Naive thymus-derived CD8-positive, alpha-beta T cell (primary cell): ENCODE measurements at regions not wholly inside any gene's neighbourhood (a gene's known extent, or its start where the extent isn't known, plus 50 kb on each side); places are given as distances from the start of the nearest gene placed in this dataset.

ENCODE experiments used
- ATAC-seq, 2 donors: fragments of 150-1000 bp; cut with Tn5 transposase in 1 of 2; sonication (Bioruptor Pico), chemical (Tn5 transposase) in 1 of 2; 1 replicate in 1 of 2; 2 replicates in 1 of 2; pipeline ENCODE4 v1.10.0; 2021; ENCODE audit warnings: mild to moderate bottlenecking in 2 of 2, moderate library complexity in 2 of 2
- POLR2A ChIA-PET: fragments of 350-600 bp; sonication (Branson Sonifier 250); formaldehyde crosslinking; loops from one replicate; lab custom pipeline; 2021; ENCODE audit warnings: antibody characterized with exemption; lab: Charles Lee
- DNase-seq, 10 donors: peaks; one replicate each; pipeline versions ENCODE4 v3.0.0 to v3.0.0-alpha.2; 2020 to 2022
- H3K27ac Mint-ChIP-seq, 10 donors: one replicate each; pipeline ENCODE4 v1.8.0; 2020 to 2022; ENCODE audit warnings: mild to moderate bottlenecking in 10 of 10, mixed read lengths in 10 of 10, moderate library complexity in 4 of 10, inconsistent platforms in 1 of 10
- H3K27me3 Mint-ChIP-seq, 5 donors: one replicate each; pipeline ENCODE4 v1.8.0; 2021 to 2022; ENCODE audit warnings: mixed read lengths in 5 of 5
- H3K36me3 Mint-ChIP-seq, 3 donors: one replicate each; pipeline ENCODE4 v1.8.0; 2020 to 2022; ENCODE audit warnings: mixed read lengths in 3 of 3, mild to moderate bottlenecking in 2 of 3, inconsistent platforms in 1 of 3
- H3K4me1 Mint-ChIP-seq, 4 donors: one replicate each; pipeline ENCODE4 v1.8.0; 2021 to 2022; ENCODE audit warnings: mixed read lengths in 4 of 4
- H3K4me3 Mint-ChIP-seq, 10 donors: one replicate each; pipeline ENCODE4 v1.8.0; 2020 to 2022; ENCODE audit warnings: mild to moderate bottlenecking in 10 of 10, mixed read lengths in 10 of 10, moderate library complexity in 6 of 10, inconsistent platforms in 1 of 10
- H3K9me3 Mint-ChIP-seq, 9 donors: one replicate each; pipeline ENCODE4 v1.8.0; 2020 to 2022; ENCODE audit warnings: mixed read lengths in 9 of 9, mild to moderate bottlenecking in 3 of 9, inconsistent platforms in 1 of 9, moderate library complexity in 1 of 9

DNA sequence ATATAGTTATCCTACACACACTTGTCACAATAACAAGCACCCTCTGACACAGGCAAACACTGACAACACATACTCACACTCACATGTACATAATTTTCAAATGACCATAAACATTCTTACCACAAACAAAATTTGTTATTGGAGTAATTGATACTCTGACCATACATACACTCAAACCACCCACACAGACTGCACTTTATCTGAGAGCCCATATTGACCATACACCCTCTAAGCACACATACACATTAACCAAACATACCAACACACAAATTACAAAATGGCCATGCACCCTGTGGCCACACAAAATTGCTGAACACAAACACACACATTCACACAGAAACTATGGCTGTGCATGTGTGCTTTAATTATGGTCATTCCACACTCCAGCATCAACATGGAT lies 79.1 kb upstream of the FAM120A start:
- ATAC-seq: no peak
- no peak for DNase-seq
- Mint-ChIP-seq H3K27me3 (peaks cover 6 to 15% (median 9%) of the 10 kb centered on the region in 5 donors), H3K4me3 (no peak overlapping the region), H3K36me3 (peaks cover 0 to 4% (median 0%) of the 10 kb centered on the region in 3 donors), H3K27ac (no peak overlapping the region), H3K4me1 (peaks cover 0 to 2% (median 0%) of the 10 kb centered on the region in 4 donors), H3K9me3 (no peaks in the 10 kb centered on the region)
- POLR2A ChIA-PET: no interaction called here

DNA sequence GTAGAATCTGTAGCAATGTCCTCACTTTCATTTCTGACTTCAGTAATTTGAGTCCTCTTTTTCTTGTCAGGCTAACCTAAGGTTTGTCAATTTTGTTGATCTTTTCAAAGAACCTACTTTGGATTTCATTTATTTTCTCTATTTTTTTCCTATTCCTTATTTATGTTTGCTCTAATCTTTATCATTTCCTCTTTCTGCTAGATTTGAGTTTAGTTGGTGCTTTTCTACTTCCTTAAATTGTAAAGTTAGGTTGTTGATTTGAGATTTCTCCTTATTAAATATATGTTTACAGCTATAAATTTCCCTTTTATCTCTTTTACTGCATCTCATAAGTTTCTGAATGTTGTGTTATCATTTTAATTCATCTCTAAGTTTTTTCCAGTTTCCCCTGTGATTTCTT lies 75.1 kb upstream of the FAM120A start:
- H3K4me1 Mint-ChIP-seq: no peaks in the 10 kb centered on the region
- no peak for ATAC-seq
- H3K36me3 Mint-ChIP-seq: no peaks in the 10 kb centered on the region
- POLR2A ChIA-PET: no interaction called here
- no peak overlapping the region for H3K4me3 Mint-ChIP-seq
- DNase-seq: no peak
- no peaks in the 10 kb centered on the region for H3K9me3 Mint-ChIP-seq
- H3K27ac Mint-ChIP-seq: no peak overlapping the region
- peaks cover 7 to 27% (median 13%) of the 10 kb centered on the region in 5 donors for H3K27me3 Mint-ChIP-seq

DNA sequence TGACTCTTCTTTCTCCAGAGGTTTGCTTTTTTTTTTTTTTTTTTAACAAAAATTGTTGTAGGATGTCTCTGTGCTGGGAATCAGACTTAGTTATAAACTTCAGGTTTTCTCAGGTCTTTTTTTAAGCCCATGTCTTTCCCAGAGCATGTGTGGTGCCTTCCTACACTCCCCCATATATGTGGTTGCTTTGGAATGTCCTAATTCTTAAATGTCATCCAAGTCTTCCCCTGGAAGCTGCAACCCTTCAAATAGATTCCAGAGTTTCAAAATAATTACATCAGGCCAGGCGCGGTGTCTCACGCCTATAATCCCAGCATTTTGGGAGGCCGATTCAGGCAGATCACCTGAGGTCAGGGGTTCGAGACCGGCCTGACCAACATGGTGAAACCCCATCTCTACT lies 73.2 kb upstream of the FAM120A start:
- Mint-ChIP-seq H3K9me3 (peaks cover 0 to 4% (median 0%) of the 10 kb centered on the region in 9 donors), H3K27ac (no peak overlapping the region), H3K4me1 (no peaks in the 10 kb centered on the region), H3K4me3 (no peak overlapping the region), H3K36me3 (no peaks in the 10 kb centered on the region), H3K27me3 (peaks cover 10 to 29% (median 20%) of the 10 kb centered on the region in 5 donors)
- POLR2A ChIA-PET: no interaction called here
- DNase-seq (no peak), ATAC-seq (no peak)

DNA sequence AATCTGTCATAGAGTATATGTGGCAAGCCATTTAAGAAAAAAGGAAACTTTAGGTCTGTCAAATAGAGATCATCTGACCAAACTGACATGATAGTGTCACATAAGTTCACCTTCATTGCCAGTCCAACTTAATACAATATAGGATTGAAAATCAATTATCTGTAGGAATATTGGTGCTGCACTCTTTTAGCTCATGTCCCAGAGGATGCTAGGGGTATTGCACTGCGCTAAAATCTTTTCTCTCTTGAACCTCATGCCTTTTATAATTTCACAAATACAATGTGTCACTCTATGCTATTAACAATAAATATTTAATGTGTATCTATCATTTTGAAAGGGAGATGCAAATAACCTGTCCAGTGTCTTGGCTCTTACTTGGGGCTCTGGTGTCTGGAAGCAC lies 72.4 kb upstream of the FAM120A start:
- H3K4me1 Mint-ChIP-seq: no peaks in the 10 kb centered on the region
- ATAC-seq: no peak
- POLR2A ChIA-PET: no interaction called here
- H3K27ac Mint-ChIP-seq: no peak overlapping the region
- no peaks in the 10 kb centered on the region for H3K36me3 Mint-ChIP-seq
- no peak overlapping the region for H3K4me3 Mint-ChIP-seq
- no peak for DNase-seq
- peaks cover 0 to 4% (median 0%) of the 10 kb centered on the region in 9 donors for H3K9me3 Mint-ChIP-seq
- H3K27me3 Mint-ChIP-seq: peaks cover 10 to 28% (median 20%) of the 10 kb centered on the region in 5 donors

DNA sequence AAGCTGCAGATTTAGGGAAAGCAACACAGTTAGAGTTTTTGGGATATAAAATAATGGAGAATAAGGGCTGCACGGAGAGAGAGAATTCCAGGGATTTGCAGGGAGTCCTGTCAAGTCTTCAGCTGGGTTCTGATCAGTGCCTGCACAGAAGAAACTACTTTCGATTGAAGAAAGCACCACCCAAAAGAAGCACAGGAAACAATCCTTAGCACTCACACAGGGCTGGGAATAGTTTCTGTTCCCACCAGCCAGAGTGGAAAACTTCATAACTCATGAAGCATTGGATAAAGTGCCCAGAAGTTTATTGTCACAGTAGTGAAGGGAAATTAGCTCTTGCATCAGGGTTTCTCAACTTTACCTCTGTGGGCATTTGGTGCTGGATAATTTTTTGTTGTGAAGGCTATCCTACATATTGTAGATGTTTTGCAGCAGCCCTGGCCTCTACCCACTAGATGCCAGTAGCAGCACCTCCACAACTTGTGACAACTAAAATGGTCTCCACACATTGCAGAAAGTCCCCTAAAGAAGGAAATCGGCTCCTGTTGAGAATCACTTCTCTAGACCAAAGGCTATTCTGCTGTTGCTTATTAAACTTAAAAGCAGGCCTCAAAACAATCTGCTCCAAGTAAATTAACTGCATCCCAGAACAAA lies 71.0 kb upstream of the FAM120A start:
- POLR2A ChIA-PET: no interaction called here
- Mint-ChIP-seq H3K36me3 (no peaks in the 10 kb centered on the region), H3K4me1 (no peaks in the 10 kb centered on the region), H3K27me3 (peaks cover 10 to 28% (median 20%) of the 10 kb centered on the region in 5 donors), H3K4me3 (no peak overlapping the region), H3K27ac (no peak overlapping the region), H3K9me3 (peaks cover 0 to 7% (median 0%) of the 10 kb centered on the region in 9 donors)
- ATAC-seq (no peak), DNase-seq (no peak)

DNA sequence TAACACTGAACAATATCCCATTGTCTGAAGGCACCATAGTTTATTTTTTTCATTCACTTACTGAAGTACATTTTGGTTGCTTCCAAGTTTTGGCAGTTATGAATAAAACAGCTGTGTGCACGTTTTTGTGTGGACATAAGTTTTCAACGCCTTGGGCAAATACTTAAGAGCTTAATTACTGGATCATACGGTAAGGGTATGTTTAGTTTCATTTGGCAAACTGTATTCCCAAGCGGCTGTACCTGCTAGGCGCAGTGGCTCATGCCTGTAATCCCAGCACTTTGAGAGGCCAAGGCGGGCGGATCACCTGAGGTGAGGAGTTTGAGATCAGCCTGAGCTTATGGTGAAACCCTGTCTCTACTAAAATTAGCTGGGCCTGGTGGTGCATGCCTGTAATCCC lies 63.7 kb upstream of the FAM120A start:
- no peaks in the 10 kb centered on the region for H3K36me3 Mint-ChIP-seq
- no peaks in the 10 kb centered on the region for H3K4me1 Mint-ChIP-seq
- no peaks in the 10 kb centered on the region for H3K27me3 Mint-ChIP-seq
- no peak overlapping the region for H3K27ac Mint-ChIP-seq
- DNase-seq (no peak), ATAC-seq (no peak)
- peaks cover 0 to 3% (median 0%) of the 10 kb centered on the region in 9 donors for H3K9me3 Mint-ChIP-seq
- POLR2A ChIA-PET: no interaction called here
- no peak overlapping the region for H3K4me3 Mint-ChIP-seq

DNA sequence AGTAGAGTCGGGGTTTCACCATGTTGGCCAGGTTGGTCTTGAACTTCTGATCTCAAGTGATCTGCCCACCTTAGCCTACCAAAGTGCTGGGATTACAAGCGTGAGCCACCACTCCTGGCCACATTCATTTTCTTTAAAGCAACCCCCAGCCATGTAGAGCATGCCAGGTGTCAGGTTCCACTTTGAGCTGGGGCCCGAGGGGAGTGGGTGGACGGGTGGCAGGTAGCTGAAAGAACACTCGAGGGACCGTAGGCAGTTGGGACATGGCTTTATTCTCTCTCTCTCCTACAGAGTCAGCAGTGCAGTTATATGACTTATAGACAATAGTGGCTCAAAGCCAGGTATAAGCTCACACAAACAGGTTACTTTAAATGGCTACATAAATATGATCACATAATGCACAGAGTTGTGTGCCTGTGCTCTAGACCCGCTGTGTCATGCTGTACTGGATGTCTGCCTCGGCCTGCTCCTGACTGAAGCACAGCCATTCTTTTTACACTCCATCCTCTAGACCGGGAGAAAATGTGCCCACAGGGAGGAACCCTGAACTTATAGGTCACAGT lies 60.5 kb upstream of the FAM120A start:
- Mint-ChIP-seq H3K27ac (no peak overlapping the region), H3K9me3 (peaks cover 0 to 4% (median 0%) of the 10 kb centered on the region in 9 donors)

DNA sequence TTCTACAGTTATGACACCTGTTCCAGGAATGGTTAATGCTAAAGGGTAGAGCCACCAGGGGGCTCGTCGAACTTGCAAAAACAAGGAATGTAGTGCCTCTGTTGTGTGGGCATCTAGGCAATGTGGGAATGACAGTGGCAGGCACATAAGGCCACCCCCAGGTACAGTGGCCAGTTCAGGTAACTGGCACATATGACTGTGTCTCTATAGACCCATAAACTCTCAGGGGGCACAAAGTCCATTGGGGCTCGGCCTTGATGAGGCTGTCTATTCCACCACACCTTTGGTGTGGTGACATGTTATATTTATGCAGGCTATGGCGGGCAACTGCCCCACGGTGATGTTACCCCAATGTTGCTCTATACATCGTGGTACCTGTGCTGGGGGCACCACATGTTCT lies 59.6 kb upstream of the FAM120A start:
- peaks cover 0 to 4% (median 0%) of the 10 kb centered on the region in 9 donors for H3K9me3 Mint-ChIP-seq
- no peak overlapping the region for H3K4me3 Mint-ChIP-seq
- POLR2A ChIA-PET: no interaction called here
- peaks cover 0 to 3% (median 0%) of the 10 kb centered on the region in 3 donors for H3K36me3 Mint-ChIP-seq
- no peaks in the 10 kb centered on the region for H3K4me1 Mint-ChIP-seq
- no peak for DNase-seq
- no peak for ATAC-seq
- peaks cover 0 to 4% (median 0%) of the 10 kb centered on the region in 5 donors for H3K27me3 Mint-ChIP-seq
- no peak overlapping the region for H3K27ac Mint-ChIP-seq

More for the DNA sequence above, 60.5 kb upstream of the FAM120A start:
- Mint-ChIP-seq H3K4me1 (no peaks in the 10 kb centered on the region), H3K4me3 (no peak overlapping the region), H3K36me3 (peaks cover 0 to 3% (median 0%) of the 10 kb centered on the region in 3 donors), H3K27me3 (peaks cover 0 to 3% (median 0%) of the 10 kb centered on the region in 5 donors)
- POLR2A ChIA-PET: no interaction called here
- ATAC-seq: no peak
- DNase-seq: no peak

DNA sequence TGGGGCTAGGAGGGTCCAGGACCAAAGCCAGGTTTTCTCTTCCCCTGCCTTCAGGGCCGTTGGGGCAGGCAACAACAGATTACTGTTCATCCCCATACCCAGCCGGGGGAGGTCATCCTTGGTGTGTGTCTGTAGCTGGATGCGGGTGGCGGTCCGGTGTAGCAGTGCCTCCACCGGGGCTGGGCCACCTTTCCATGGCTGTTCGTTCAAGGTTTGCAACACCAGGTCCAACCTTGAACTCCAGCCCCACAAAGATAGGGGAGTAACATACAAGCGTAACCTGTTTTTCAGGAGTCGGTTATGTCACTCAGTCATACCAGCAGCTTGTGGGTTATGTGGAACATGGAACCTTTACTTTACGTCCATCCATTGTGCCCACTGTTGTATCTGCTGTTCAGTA lies 58.5 kb upstream of the FAM120A start:
- no peak overlapping the region for H3K4me3 Mint-ChIP-seq
- no peak for DNase-seq
- H3K36me3 Mint-ChIP-seq: peaks cover 0 to 3% (median 0%) of the 10 kb centered on the region in 3 donors
- ATAC-seq: no peak
- no peaks in the 10 kb centered on the region for H3K4me1 Mint-ChIP-seq
- H3K27ac Mint-ChIP-seq: peak overlapping the region in 1 of 10 donors; percentile 60
- POLR2A ChIA-PET: no interaction called here
- H3K9me3 Mint-ChIP-seq: peaks cover 0 to 4% (median 0%) of the 10 kb centered on the region in 9 donors
- peaks cover 0 to 4% (median 0%) of the 10 kb centered on the region in 5 donors for H3K27me3 Mint-ChIP-seq
